GM21423 (cell line): ENCODE measurements at regions not wholly inside any gene's neighbourhood (a gene's known extent, or its start where the extent isn't known, plus 50 kb on each side); places are given as distances from the start of the nearest gene placed in this dataset.

ENCODE experiments used
- ATAC-seq: cut with Tn5 transposase; IDR thresholded peaks from one replicate; pipeline ENCODE4 v1.9.1; 2021; ENCODE audit warnings: mild to moderate bottlenecking, moderate library complexity; ENCODE audit not compliant: unreplicated experiment

GRCh38 chr4:33577791-33578190, 2666.5 kb downstream of the ARAP2 start:
- no peak for ATAC-seq

- no peak for ATAC-seq
Measured at GRCh38 chr4:33579951-33580350, 2664.4 kb downstream of the ARAP2 start.

- ATAC-seq = no peak
Measured at GRCh38 chr4:33592701-33593100, 2651.6 kb downstream of the ARAP2 start.

GRCh38 chr4:33606951-33607350, 2637.4 kb downstream of the ARAP2 start:
- no peak for ATAC-seq

GRCh38 chr4:33616121-33616520, 2628.2 kb downstream of the ARAP2 start:
- no peak for ATAC-seq

- no peak for ATAC-seq
Measured at GRCh38 chr4:33625748-33626147, 2618.6 kb downstream of the ARAP2 start.

- ATAC-seq = no peak
Measured at GRCh38 chr4:33626221-33626620, 2618.1 kb downstream of the ARAP2 start.

GRCh38 chr4:33628296-33628695, 2616.0 kb downstream of the ARAP2 start:
- no peak for ATAC-seq

GRCh38 chr4:33649015-33649414, 2595.3 kb downstream of the ARAP2 start:
- no peak for ATAC-seq

- ATAC-seq = no peak
Measured at GRCh38 chr4:33649471-33649870, 2594.8 kb downstream of the ARAP2 start.

GRCh38 chr4:33650036-33650435, 2594.3 kb downstream of the ARAP2 start:
- no peak for ATAC-seq

GRCh38 chr4:33658971-33659370, 2585.3 kb downstream of the ARAP2 start:
- ATAC-seq = no peak

GRCh38 chr4:33661636-33662035, 2582.7 kb downstream of the ARAP2 start:
- ATAC-seq = no peak

- no peak for ATAC-seq
Measured at GRCh38 chr4:33685939-33686338, 2558.4 kb downstream of the ARAP2 start.

- ATAC-seq = no peak
Measured at GRCh38 chr4:33696041-33696440, 2548.3 kb downstream of the ARAP2 start.

GRCh38 chr4:33696586-33696985, 2547.7 kb downstream of the ARAP2 start:
- no peak for ATAC-seq

- no peak for ATAC-seq
Measured at GRCh38 chr4:33709247-33709646, 2535.1 kb downstream of the ARAP2 start.

- no peak for ATAC-seq
Measured at GRCh38 chr4:33711826-33712225, 2532.5 kb downstream of the ARAP2 start.

GRCh38 chr4:33714971-33715370, 2529.3 kb downstream of the ARAP2 start:
- no peak for ATAC-seq

- no peak for ATAC-seq
Measured at GRCh38 chr4:33715841-33716395, 2528.4 kb downstream of the ARAP2 start.

GRCh38 chr4:33722254-33722653, 2522.1 kb downstream of the ARAP2 start:
- ATAC-seq = no peak

- no peak for ATAC-seq
Measured at GRCh38 chr4:33722800-33723516, 2521.4 kb downstream of the ARAP2 start.

- ATAC-seq = no peak
Measured at GRCh38 chr4:33724685-33725084, 2519.6 kb downstream of the ARAP2 start.
